Astrocyte (in vitro differentiated cells and primary cell): ENCODE measurements at regions not wholly inside any gene's neighbourhood (a gene's known extent, or its start where the extent isn't known, plus 50 kb on each side); places are given as distances from the start of the nearest gene placed in this dataset.

Source experiments
- DNase-seq: peaks from one replicate; pipeline ENCODE4 v3.0.0-alpha.2; 2010; ENCODE audit warnings: low read depth
- FAIRE-seq: peaks from 2 replicates; lab custom pipeline; 2011; peaks lifted over from hg19 to GRCh38; lab: Jason Lieb, UNC
- H2AFZ ChIP-seq: 2 replicates; pipeline ENCODE4 v1.6.0; 2012; ENCODE audit warnings: low read depth, low read length, inconsistent platforms
- H3K27ac ChIP-seq: 2 replicates; pipeline ENCODE4 v1.5.1; 2011; ENCODE audit warnings: low read depth, low read length, inconsistent platforms
- H3K27me3 ChIP-seq: 2 replicates; pipeline ENCODE4 v1.6.0; 2011; ENCODE audit warnings: low read length, inconsistent platforms; ENCODE audit not compliant: insufficient read depth
- H3K36me3 ChIP-seq: 2 replicates; pipeline ENCODE4 v1.5.1; 2011; ENCODE audit warnings: low read length, inconsistent platforms; ENCODE audit not compliant: insufficient read depth
- H3K4me1 ChIP-seq: 2 replicates; pipeline ENCODE4 v1.5.1; 2011; ENCODE audit warnings: low read length, inconsistent platforms; ENCODE audit not compliant: insufficient read depth
- H3K4me2 ChIP-seq: 2 replicates; pipeline ENCODE4 v1.6.0; 2012; ENCODE audit warnings: low read length, inconsistent platforms
- H3K4me3 ChIP-seq: 2 replicates; pipeline ENCODE4 v1.5.1; 2011; ENCODE audit warnings: low read depth, mild to moderate bottlenecking, low read length, inconsistent platforms; ENCODE audit not compliant: insufficient read depth
- H3K79me2 ChIP-seq: 2 replicates; pipeline ENCODE4 v1.6.0; 2012; ENCODE audit warnings: mild to moderate bottlenecking, low read length, inconsistent platforms; ENCODE audit not compliant: insufficient read depth
- H3K9ac ChIP-seq: 2 replicates; pipeline ENCODE4 v1.6.0; 2012; ENCODE audit warnings: mild to moderate bottlenecking, low read length, inconsistent platforms
- H3K9me3 ChIP-seq: 2 replicates; pipeline ENCODE4 v1.5.1; 2012; ENCODE audit warnings: low read depth, mild to moderate bottlenecking, low read length, inconsistent platforms; ENCODE audit not compliant: insufficient read depth
- H4K20me1 ChIP-seq: 2 replicates; pipeline ENCODE4 v1.6.0; 2012; ENCODE audit warnings: low read length, inconsistent platforms; ENCODE audit not compliant: insufficient read depth
- H3K27ac Mint-ChIP-seq: one replicate; pipeline ENCODE4 v1.8.0; 2021; ENCODE audit warnings: mild to moderate bottlenecking, mixed read lengths; ENCODE audit not compliant: unreplicated experiment
- H3K27me3 Mint-ChIP-seq: one replicate; pipeline ENCODE4 v1.8.0; 2021; ENCODE audit warnings: low read depth, mixed read lengths; ENCODE audit not compliant: unreplicated experiment
- H3K36me3 Mint-ChIP-seq: one replicate; pipeline ENCODE4 v1.8.0; 2021; ENCODE audit warnings: low read depth, mixed read lengths; ENCODE audit not compliant: unreplicated experiment
- H3K4me1 Mint-ChIP-seq: one replicate; pipeline ENCODE4 v1.8.0; 2021; ENCODE audit warnings: low read depth, mixed read lengths; ENCODE audit not compliant: unreplicated experiment
- H3K4me3 Mint-ChIP-seq: one replicate; pipeline ENCODE4 v1.8.0; 2021; ENCODE audit warnings: mild to moderate bottlenecking, moderate library complexity, mixed read lengths; ENCODE audit not compliant: unreplicated experiment
- H3K9me3 Mint-ChIP-seq: one replicate; pipeline ENCODE4 v1.8.0; 2021; ENCODE audit warnings: mild to moderate bottlenecking, mixed read lengths; ENCODE audit not compliant: unreplicated experiment
- CTCF ChIP-seq: IDR thresholded peaks from 2 replicates; pipeline ENCODE4 v1.5.1; 2011; ENCODE audit warnings: low read depth, mild to moderate bottlenecking, inconsistent platforms, low read length, moderate library complexity; ENCODE audit not compliant: insufficient read depth
- EZH2 ChIP-seq: IDR thresholded peaks from 2 replicates; pipeline ENCODE4 v1.6.1; 2012; ENCODE audit warnings: mild to moderate bottlenecking, low read length, inconsistent platforms; ENCODE audit not compliant: insufficient read depth

GRCh38 chr20:51899674-51900073, 97.4 kb upstream of the SALL4 start:
- Mint-ChIP-seq H3K4me1 (peaks cover 5% of the 10 kb centered on the region), H3K27ac (no peak overlapping the region), H3K27me3 (no peaks in the 10 kb centered on the region), H3K4me3 (no peak overlapping the region), H3K36me3 (no peaks in the 10 kb centered on the region), H3K9me3 (peaks cover 2% of the 10 kb centered on the region)
- H3K9ac ChIP-seq: no peak overlapping the region
- no peak overlapping the region for H3K27ac ChIP-seq
- no peaks in the 10 kb centered on the region for H3K27me3 ChIP-seq
- TF ChIP-seq CTCF (no peak), EZH2 (no peak)
- no peak overlapping the region for H2AFZ ChIP-seq
- FAIRE-seq (no peak), DNase-seq (no peak)
- H3K4me3 ChIP-seq: no peak overlapping the region
- no peaks in the 10 kb centered on the region for H3K4me1 ChIP-seq
- no peaks in the 10 kb centered on the region for H3K79me2 ChIP-seq
- no peak overlapping the region for H3K4me2 ChIP-seq
- H4K20me1 ChIP-seq: no peaks in the 10 kb centered on the region
- H3K36me3 ChIP-seq: no peaks in the 10 kb centered on the region
- H3K9me3 ChIP-seq: no peaks in the 10 kb centered on the region

- H3K4me3 Mint-ChIP-seq: no peak overlapping the region
- no peak overlapping the region for H2AFZ ChIP-seq
- no peaks in the 10 kb centered on the region for H3K4me1 Mint-ChIP-seq
- no peak for DNase-seq
- no peaks in the 10 kb centered on the region for H3K36me3 ChIP-seq
- peaks cover 2% of the 10 kb centered on the region for H3K9me3 Mint-ChIP-seq
- H3K9ac ChIP-seq: no peak overlapping the region
- H3K27ac Mint-ChIP-seq: no peak overlapping the region
- TF ChIP-seq CTCF (no peak), EZH2 (no peak)
- no peak overlapping the region for H3K27ac ChIP-seq
- H3K27me3 ChIP-seq: no peaks in the 10 kb centered on the region
- H3K4me3 ChIP-seq: no peak overlapping the region
- no peak for FAIRE-seq
- H3K9me3 ChIP-seq: no peaks in the 10 kb centered on the region
- H3K4me2 ChIP-seq: no peak overlapping the region
- H3K27me3 Mint-ChIP-seq: no peaks in the 10 kb centered on the region
- no peaks in the 10 kb centered on the region for H4K20me1 ChIP-seq
- no peaks in the 10 kb centered on the region for H3K36me3 Mint-ChIP-seq
- H3K79me2 ChIP-seq: no peaks in the 10 kb centered on the region
- no peaks in the 10 kb centered on the region for H3K4me1 ChIP-seq
Measured at GRCh38 chr20:51898788-51899187, 96.5 kb upstream of the SALL4 start.

DNA sequence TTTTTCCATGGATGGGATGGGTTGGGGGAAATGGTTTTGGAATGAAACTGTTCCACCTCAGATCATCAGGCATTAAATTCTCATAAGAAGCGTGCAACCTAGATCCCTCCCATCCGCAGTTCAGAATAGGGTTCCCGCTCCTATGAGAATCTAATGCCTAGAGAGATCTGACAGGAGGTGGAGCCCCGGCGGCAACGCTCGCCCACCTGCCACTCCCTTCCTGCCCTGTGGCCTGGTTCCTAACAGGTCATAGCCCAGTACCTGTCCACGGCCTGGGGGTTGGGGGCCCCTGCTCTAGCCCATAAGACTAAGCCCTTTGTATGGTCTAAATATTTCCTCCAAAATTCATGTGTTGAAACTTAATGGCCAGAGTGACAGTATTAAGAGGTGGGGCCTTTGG, 92.3 kb upstream of the SALL4 start:
- H3K27ac ChIP-seq: no peak overlapping the region
- Mint-ChIP-seq H3K4me1 (no peaks in the 10 kb centered on the region), H3K27me3 (no peaks in the 10 kb centered on the region), H3K27ac (no peak overlapping the region), H3K4me3 (no peak overlapping the region), H3K9me3 (peaks cover 2% of the 10 kb centered on the region), H3K36me3 (no peaks in the 10 kb centered on the region)
- TF ChIP-seq CTCF (no peak), EZH2 (no peak)
- H2AFZ ChIP-seq: no peak overlapping the region
- no peaks in the 10 kb centered on the region for H4K20me1 ChIP-seq
- no peaks in the 10 kb centered on the region for H3K4me1 ChIP-seq
- H3K4me3 ChIP-seq: no peak overlapping the region
- FAIRE-seq (no peak), DNase-seq (no peak)
- H3K9me3 ChIP-seq: no peaks in the 10 kb centered on the region
- H3K36me3 ChIP-seq: no peaks in the 10 kb centered on the region
- H3K4me2 ChIP-seq: no peak overlapping the region
- no peaks in the 10 kb centered on the region for H3K79me2 ChIP-seq
- no peak overlapping the region for H3K9ac ChIP-seq
- no peaks in the 10 kb centered on the region for H3K27me3 ChIP-seq
